GM12864 (cell line): ENCODE measurements at regions not wholly inside any gene's neighbourhood (a gene's known extent, or its start where the extent isn't known, plus 50 kb on each side); places are given as distances from the start of the nearest gene placed in this dataset.

Source experiments
- DNase-seq: peaks from one replicate; pipeline ENCODE4 v3.0.0-alpha.2; 2011; ENCODE audit warnings: low read depth
- H3K4me3 ChIP-seq: 2 replicates; pipeline ENCODE4 v1.5.1; 2011; ENCODE audit warnings: mild to moderate bottlenecking, low read depth, low read length, control low read depth
- TF ChIP-seq, protein P1 (sequence below): IDR thresholded peaks from 2 replicates; pipeline ENCODE4 v1.5.1; 2011; ENCODE audit warnings: low read depth, mild to moderate bottlenecking, moderate library complexity, low read length, control low read depth, inconsistent platforms; ENCODE audit errors: missing control alignments

DNA sequence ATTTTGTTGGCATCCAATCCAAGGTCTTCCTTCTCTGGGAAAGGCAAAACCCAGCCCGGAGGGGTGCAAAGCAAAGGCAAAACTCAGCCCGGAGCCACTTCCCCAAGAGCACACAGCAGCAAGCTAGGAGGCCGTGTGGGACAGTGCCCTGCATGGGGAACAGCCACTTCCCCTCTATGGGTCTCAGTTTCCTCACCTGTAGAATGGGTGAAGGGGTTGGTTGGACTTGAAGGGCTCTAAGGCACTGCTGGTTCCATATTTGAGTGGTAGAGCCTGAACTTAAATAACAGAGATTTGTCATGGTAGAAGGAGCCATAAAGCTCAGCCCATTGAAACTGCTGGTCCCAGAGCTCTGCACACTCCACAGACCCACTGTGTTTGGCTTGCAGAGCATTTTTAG, 51.3 kb upstream of the CCDC167 start:
- DNase-seq, result no peak
- TF ChIP-seq, protein P1, sequence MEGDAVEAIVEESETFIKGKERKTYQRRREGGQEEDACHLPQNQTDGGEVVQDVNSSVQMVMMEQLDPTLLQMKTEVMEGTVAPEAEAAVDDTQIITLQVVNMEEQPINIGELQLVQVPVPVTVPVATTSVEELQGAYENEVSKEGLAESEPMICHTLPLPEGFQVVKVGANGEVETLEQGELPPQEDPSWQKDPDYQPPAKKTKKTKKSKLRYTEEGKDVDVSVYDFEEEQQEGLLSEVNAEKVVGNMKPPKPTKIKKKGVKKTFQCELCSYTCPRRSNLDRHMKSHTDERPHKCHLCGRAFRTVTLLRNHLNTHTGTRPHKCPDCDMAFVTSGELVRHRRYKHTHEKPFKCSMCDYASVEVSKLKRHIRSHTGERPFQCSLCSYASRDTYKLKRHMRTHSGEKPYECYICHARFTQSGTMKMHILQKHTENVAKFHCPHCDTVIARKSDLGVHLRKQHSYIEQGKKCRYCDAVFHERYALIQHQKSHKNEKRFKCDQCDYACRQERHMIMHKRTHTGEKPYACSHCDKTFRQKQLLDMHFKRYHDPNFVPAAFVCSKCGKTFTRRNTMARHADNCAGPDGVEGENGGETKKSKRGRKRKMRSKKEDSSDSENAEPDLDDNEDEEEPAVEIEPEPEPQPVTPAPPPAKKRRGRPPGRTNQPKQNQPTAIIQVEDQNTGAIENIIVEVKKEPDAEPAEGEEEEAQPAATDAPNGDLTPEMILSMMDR, result no peak
- no peak overlapping the region; the same call in 1 of the 2 replicates for H3K4me3 ChIP-seq

DNA sequence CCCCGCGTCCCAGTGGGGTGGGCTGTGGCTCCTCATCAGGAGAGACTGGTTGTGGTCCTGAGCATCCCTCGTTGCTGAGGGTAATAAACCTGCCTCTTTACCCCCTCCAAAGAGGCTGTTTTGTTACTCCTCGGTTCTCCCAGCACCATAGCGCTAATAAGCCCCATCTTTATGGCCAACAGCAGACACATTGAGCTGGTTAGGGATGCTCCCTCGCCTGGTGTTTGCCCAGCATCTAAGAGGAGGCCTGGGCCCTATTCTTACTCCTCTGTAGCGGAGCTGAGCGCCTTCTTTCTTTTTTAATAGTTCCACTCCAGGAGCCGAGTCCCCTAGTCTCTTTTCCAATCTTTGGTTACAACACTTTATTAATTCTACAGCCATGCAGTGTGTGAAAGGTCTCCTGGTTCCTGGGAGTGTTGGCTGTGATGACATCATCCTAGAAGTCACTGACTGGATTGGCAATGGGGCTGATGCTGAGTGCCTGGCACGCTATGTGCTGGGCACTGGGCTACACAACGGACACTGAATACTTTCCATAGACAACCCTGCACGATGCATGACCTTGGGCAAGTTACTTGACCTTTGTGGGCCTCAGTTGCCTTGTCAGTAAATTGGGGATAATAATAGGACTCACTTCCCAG, 50.6 kb upstream of the CCDC167 start:
- no peak for DNase-seq
- TF ChIP-seq, protein P1, result no peak

DNA sequence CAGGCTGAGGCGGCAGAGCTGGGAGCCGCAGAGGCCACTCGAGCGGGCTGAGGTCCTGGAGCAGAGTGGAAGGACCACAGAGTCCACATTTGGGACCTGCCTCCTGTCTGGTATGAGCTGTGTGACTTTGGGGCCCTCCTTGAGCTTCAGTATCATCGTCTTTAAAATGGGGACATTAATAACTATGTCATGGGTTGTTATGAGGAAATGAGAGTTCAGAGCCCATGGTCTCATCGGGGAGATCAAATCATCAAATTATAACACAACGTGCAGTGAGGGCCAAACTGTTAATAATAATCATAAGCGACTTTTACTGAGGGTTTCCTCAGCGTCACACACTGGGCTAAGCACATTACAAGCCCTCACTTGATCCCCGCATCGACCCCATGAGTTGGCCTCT, 49.9 kb upstream of the CCDC167 start:
- no peak for DNase-seq
- no peak overlapping the region for H3K4me3 ChIP-seq
- TF ChIP-seq, protein P1, result no peak

More for the DNA sequence above, 50.6 kb upstream of the CCDC167 start:
- H3K4me3 ChIP-seq, result no peak overlapping the region; the same call in 1 of the 2 replicates
